Stomach (tissue), 8 donors: ENCODE measurements at regions not wholly inside any gene's neighbourhood (a gene's known extent, or its start where the extent isn't known, plus 50 kb on each side); places are given as distances from the start of the nearest gene placed in this dataset.

Source experiments
- DNase-seq, 2 donors: peaks; one replicate each; pipeline versions ENCODE4 v3.0.0 to v3.0.0-alpha.2; 2013 to 2019
- H3K27ac ChIP-seq, 5 donors: fragments of 200-600 bp in 4 of 5; sonication (generic) in 4 of 5; one replicate each; pipeline ENCODE4 v1.5.1; 2013 to 2019; ENCODE audit warnings: mild to moderate bottlenecking in 1 of 5, moderate library complexity in 1 of 5
- H3K27me3 ChIP-seq, 3 donors: fragments of 200-600 bp; sonication (generic); one replicate each; pipeline ENCODE4 v1.5.1; 2017 to 2019; ENCODE audit warnings: mixed run types in 1 of 3
- H3K36me3 ChIP-seq, 4 donors: fragments of 200-600 bp; sonication (generic); 1 replicate in 3 of 4; 2 replicates in 1 of 4; pipeline ENCODE4 v1.5.1; 2016 to 2019
- H3K4me1 ChIP-seq, 4 donors: fragments of 200-600 bp; sonication (generic); one replicate each; pipeline ENCODE4 v1.5.1; 2016 to 2019
- H3K4me3 ChIP-seq, 4 donors: fragments of 200-600 bp; sonication (generic) in 3 of 4; one replicate each; pipeline ENCODE4 v1.5.1; 2016 to 2019; ENCODE audit warnings: mild to moderate bottlenecking in 1 of 4
- H3K9me3 ChIP-seq, 4 donors: fragments of 200-600 bp; sonication (generic); one replicate each; pipeline ENCODE4 v1.5.1; 2016 to 2019
- CTCF ChIP-seq, 7 experiments: fragments of 450-650 bp in 4 of 7; fragments of 200-600 bp in 3 of 7; sonication (generic) in 3 of 7; IDR thresholded peaks; one replicate each; pipeline ENCODE4 v1.5.1; 2016 to 2019; ENCODE audit warnings: antibody characterized with exemption in 7 of 7, control low read depth in 2 of 7, mild to moderate bottlenecking in 1 of 7
- EP300 ChIP-seq: sonication (generic); formaldehyde crosslinking; IDR thresholded peaks from one replicate; pipeline ENCODE4 v1.6.1; 2017; ENCODE audit warnings: antibody characterized with exemption
- POLR2A ChIP-seq, 4 donors: fragments of 450-650 bp; IDR thresholded peaks; one replicate each; pipeline ENCODE4 v1.6.1; 2016; ENCODE audit warnings: antibody characterized with exemption in 4 of 4, control low read depth in 2 of 4, mild to moderate bottlenecking in 1 of 4, moderate library complexity in 1 of 4
- POLR2AphosphoS5 ChIP-seq, 3 donors: sonication (generic); formaldehyde crosslinking; IDR thresholded peaks; one replicate each; pipeline ENCODE4 v1.6.1; 2016; ENCODE audit warnings: antibody characterized with exemption in 3 of 3
- WGBS, 5 donors: extraction: QIAGEN DNeasy Blood & Tissue Kit in 3 of 5; methylation state at CpG; one replicate each; pipeline versions ENCODE4 v1.1.5 to v1.1.7; 2013 to 2018; 5-methylcytosine and 5-hydroxymethylcytosine counted together
- intact Hi-C: fragments of 100-400 bp; cut with DNase I; formaldehyde crosslinking; loops from one replicate; pipeline ENCODE4 v1.15.1; 2023; ENCODE audit warnings: low total_unique reads
- donor health status: healthy with polysubstance abuse.
- donor health status: Bipolar disorder and iron deficiency.
- donor health status: healthy.

GRCh38 chr9:14523545-14523944 lies 169.7 kb downstream of the ZDHHC21 start:
- no peak for TF ChIP-seq POLR2AphosphoS5 (IDR thresholded peaks at IDR 0.05)
- no peak for TF ChIP-seq POLR2A (IDR thresholded peaks at IDR 0.05)
- no peak for TF ChIP-seq EP300
- no peak for TF ChIP-seq CTCF (IDR thresholded peaks at IDR 0.05)
- Histone ChIP-seq H3K27ac (no peak overlapping the region), H3K9me3 (no peaks in the 10 kb centered on the region), H3K4me1 (no peaks in the 10 kb centered on the region), H3K27me3 (no peaks in the 10 kb centered on the region), H3K4me3 (no peak overlapping the region), H3K36me3 (no peaks in the 10 kb centered on the region)
- intact Hi-C loops: no loop called here
- WGBS, 5 donors: 90 to 94% (median 91%) methylated on average over 6 of the region's 6 CpGs
- DNase-seq: no peak

DNA sequence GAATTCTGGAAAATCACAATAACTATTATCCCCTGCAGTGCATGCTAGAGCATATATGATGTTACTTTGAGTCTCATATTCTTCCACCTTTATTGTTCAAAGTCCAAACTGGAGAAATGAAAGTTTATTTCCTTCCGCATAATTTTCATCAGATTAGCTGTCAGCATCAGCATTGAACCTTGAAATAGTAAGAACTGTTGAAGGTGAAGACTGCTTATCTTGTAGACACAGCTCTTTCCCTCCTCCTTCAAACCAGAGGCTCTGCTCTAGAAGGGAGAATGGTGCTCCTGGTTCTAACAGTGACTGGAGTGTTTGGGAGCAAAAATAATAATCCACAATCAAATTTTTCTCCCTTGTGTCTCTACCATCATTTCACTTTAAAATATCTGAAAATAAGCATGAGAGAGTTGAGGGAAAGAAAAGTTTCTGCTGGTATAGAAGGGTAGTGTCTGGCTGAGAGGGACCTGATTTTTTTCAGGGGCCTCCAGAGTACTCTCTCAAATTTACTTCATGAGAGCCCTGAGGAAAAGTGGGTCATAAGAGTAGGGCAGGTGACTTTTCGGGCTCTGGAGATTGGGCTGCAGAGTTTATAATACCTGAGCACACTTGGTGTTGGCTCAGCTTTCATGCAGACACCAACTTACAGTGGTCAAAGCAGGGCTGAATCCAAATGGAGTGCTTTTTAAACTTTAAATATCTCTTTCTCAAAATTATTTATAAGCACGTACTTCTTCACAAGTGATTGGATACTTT lies 170.4 kb downstream of the ZDHHC21 start:
- H3K4me3 ChIP-seq: no peak overlapping the region
- no peaks in the 10 kb centered on the region for H3K4me1 ChIP-seq
- WGBS, 5 donors: 86 to 90% (median 89%) methylated on average over 3 of the region's 3 CpGs
- no peak for DNase-seq
- intact Hi-C loops: no loop called here
- TF ChIP-seq EP300 (no peak), CTCF (IDR thresholded peaks at IDR 0.05) (no peak), POLR2AphosphoS5 (IDR thresholded peaks at IDR 0.05) (no peak), POLR2A (IDR thresholded peaks at IDR 0.05) (no peak)
- no peak overlapping the region for H3K27ac ChIP-seq
- no peaks in the 10 kb centered on the region for H3K9me3 ChIP-seq
- no peaks in the 10 kb centered on the region for H3K36me3 ChIP-seq
- no peaks in the 10 kb centered on the region for H3K27me3 ChIP-seq

DNA sequence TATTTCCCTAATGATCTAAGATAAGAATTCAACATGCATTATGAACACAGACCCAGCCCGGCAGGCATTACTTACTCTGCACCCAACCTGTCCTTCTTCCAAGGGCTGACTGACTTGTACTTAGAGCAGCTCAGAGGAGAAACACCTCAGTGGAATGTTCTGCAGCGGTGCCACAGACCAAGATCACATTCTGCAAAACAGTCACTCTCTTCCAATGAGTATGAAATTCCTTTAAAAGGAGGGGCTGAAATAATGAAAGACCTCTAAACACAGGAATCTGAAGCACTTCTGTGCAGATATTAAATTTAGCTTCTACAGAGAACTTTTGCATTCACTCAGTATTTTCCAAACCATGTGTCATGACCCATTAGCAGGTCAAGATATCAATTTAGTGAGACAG lies 172.9 kb downstream of the ZDHHC21 start:
- intact Hi-C loops: no loop called here
- WGBS, 5 donors: 58 to 70% (median 67%) methylated on average over 2 of the region's 2 CpGs
- DNase-seq: no peak
- H3K4me1 ChIP-seq: no peaks in the 10 kb centered on the region
- TF ChIP-seq CTCF (IDR thresholded peaks at IDR 0.05): no peak
- TF ChIP-seq EP300: no peak
- TF ChIP-seq POLR2AphosphoS5 (IDR thresholded peaks at IDR 0.05): no peak
- TF ChIP-seq POLR2A (IDR thresholded peaks at IDR 0.05): no peak
- H3K27ac ChIP-seq: no peak overlapping the region
- H3K36me3 ChIP-seq: no peaks in the 10 kb centered on the region
- no peaks in the 10 kb centered on the region for H3K9me3 ChIP-seq
- no peak overlapping the region for H3K4me3 ChIP-seq
- H3K27me3 ChIP-seq: no peaks in the 10 kb centered on the region

DNA sequence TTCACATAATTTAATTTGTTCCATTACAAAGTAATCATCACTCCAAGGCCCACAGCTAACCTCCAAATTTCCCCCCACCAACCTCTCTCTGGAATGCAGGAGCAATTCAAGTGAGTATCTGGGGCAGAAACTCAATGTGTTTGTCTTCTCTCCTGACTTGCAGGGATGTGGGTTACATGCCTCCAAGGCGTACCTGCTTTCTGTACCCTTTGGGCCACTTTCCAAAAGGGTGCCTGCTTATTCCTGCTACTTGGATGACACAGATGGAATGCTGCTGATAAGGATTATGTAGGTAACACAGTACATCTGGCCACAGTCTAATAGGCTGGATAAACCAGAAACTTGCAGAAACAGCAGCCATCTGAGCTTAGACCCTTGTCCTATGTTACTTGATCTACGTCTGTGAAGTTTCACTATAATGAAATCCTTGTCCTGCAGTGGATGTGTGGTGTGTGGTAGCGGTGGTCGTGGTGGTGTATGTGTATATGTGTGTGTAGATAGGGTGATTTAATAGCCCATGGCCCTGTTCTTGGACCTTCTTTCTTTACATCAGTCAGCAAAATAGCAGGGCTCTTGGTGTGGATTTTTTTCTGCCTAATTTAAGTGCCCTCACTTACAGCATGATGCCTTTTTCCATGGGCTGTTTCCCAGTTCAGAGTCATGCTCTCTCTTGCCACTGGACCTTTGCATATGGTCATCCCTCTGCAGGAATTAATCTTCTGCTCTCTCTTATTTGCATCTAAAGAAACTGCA lies 175.9 kb downstream of the ZDHHC21 start:
- H3K4me1 ChIP-seq: no peaks in the 10 kb centered on the region
- H3K4me3 ChIP-seq: no peak overlapping the region
- DNase-seq: no peak
- no peaks in the 10 kb centered on the region for H3K27me3 ChIP-seq
- H3K27ac ChIP-seq: no peak overlapping the region
- no peaks in the 10 kb centered on the region for H3K9me3 ChIP-seq
- no peaks in the 10 kb centered on the region for H3K36me3 ChIP-seq
- WGBS, 5 donors: 76 to 93% (median 78%) methylated on average over 4 of the region's 4 CpGs
- TF ChIP-seq CTCF (IDR thresholded peaks at IDR 0.05) (no peak), EP300 (no peak), POLR2AphosphoS5 (IDR thresholded peaks at IDR 0.05) (no peak), POLR2A (IDR thresholded peaks at IDR 0.05) (no peak)
- intact Hi-C loops: no loop called here
